ENCODE measurements at regions not wholly inside any gene's neighbourhood (a gene's known extent, or its start where the extent isn't known, plus 50 kb on each side); places are given as distances from the start of the nearest gene placed in this dataset.

DNA sequence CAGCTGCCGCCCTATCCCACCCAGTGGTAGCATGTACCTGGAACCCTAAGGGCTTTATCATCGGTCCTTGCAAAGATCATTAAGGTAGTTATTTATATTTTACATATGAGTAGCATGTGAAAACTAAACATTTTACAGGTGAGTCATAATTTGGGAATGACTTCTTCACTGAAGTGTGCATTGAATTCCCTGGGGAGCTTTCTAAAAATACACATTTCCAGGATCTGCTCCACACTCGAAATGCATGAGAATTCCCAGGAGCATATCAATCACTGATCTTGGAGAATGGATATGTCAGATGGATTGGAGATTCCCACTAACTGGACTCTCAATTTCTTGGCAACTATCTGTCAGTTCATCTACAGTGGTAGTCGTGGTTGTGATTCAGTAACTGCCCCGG, 717.5 kb downstream of the IRX1 start:
- TF ChIP-seq, protein P1, sequence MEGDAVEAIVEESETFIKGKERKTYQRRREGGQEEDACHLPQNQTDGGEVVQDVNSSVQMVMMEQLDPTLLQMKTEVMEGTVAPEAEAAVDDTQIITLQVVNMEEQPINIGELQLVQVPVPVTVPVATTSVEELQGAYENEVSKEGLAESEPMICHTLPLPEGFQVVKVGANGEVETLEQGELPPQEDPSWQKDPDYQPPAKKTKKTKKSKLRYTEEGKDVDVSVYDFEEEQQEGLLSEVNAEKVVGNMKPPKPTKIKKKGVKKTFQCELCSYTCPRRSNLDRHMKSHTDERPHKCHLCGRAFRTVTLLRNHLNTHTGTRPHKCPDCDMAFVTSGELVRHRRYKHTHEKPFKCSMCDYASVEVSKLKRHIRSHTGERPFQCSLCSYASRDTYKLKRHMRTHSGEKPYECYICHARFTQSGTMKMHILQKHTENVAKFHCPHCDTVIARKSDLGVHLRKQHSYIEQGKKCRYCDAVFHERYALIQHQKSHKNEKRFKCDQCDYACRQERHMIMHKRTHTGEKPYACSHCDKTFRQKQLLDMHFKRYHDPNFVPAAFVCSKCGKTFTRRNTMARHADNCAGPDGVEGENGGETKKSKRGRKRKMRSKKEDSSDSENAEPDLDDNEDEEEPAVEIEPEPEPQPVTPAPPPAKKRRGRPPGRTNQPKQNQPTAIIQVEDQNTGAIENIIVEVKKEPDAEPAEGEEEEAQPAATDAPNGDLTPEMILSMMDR (IDR thresholded peaks at IDR 0.05), result no peak
- no peak for TF ChIP-seq POLR2A (IDR thresholded peaks at IDR 0.05)
